ENCODE measurements at regions not wholly inside any gene's neighbourhood (a gene's known extent, or its start where the extent isn't known, plus 50 kb on each side); places are given as distances from the start of the nearest gene placed in this dataset.

- TF ChIP-seq CTCF (IDR thresholded peaks at IDR 0.05) (no peak), POLR2A (IDR thresholded peaks at IDR 0.05) (no peak), POLR2AphosphoS5 (IDR thresholded peaks at IDR 0.05) (no peak)
Observed at GRCh38 chr4:57187246-57187645, 77.1 kb upstream of the IGFBP7 start.

Data from transverse colon (tissue), 4 donors.